Ovary (tissue), 7 donors: ENCODE measurements at regions not wholly inside any gene's neighbourhood (a gene's known extent, or its start where the extent isn't known, plus 50 kb on each side); places are given as distances from the start of the nearest gene placed in this dataset.

ENCODE experiments used
- DNase-seq, 5 donors: peaks; one replicate each; pipeline ENCODE4 v3.0.0-alpha.2; 2019 to 2020
- H3K27ac ChIP-seq, 2 donors: fragments of 200-600 bp; one replicate each; pipeline versions ENCODE4 v1.5.1 to v1.8.0; 2019 to 2022
- H3K27me3 ChIP-seq: fragments of 200-600 bp; one replicate; pipeline ENCODE4 v1.8.0; 2022
- H3K36me3 ChIP-seq: fragments of 200-600 bp; sonication (generic); one replicate; pipeline ENCODE4 v1.5.1; 2019
- H3K4me1 ChIP-seq: one replicate; pipeline ENCODE4 v1.8.1; 2013; ENCODE audit warnings: mild to moderate bottlenecking, moderate library complexity; ENCODE audit not compliant: insufficient read depth
- H3K4me3 ChIP-seq: fragments of 200-600 bp; sonication (generic); one replicate; pipeline ENCODE4 v1.5.1; 2017
- H3K9me3 ChIP-seq, 2 donors: fragments of 200-600 bp in 1 of 2; sonication (generic) in 1 of 2; one replicate each; pipeline versions ENCODE4 v1.5.1 to v1.8.1; 2013 to 2019; ENCODE audit warnings: mild to moderate bottlenecking in 1 of 2, moderate library complexity in 1 of 2
- CTCF ChIP-seq, 3 donors: fragments of 450-650 bp in 2 of 3; fragments of 200-600 bp in 1 of 3; IDR thresholded peaks; one replicate each; pipeline versions ENCODE4 v1.5.1 to v1.8.0; 2016 to 2022; ENCODE audit warnings: antibody characterized with exemption in 3 of 3, mild to moderate bottlenecking in 1 of 3
- EP300 ChIP-seq: sonication (generic); formaldehyde crosslinking; IDR thresholded peaks from one replicate; pipeline ENCODE4 v1.6.1; 2017; ENCODE audit warnings: antibody characterized with exemption
- POLR2A ChIP-seq: fragments of 450-650 bp; IDR thresholded peaks from one replicate; pipeline ENCODE4 v1.6.1; 2017; ENCODE audit warnings: antibody characterized with exemption, mild to moderate bottlenecking, moderate library complexity
- WGBS, 3 donors: extraction: QIAGEN DNeasy Blood & Tissue Kit in 1 of 3; methylation state at CpG; one replicate each; pipeline versions ENCODE4 v1.1.5 to v1.1.7; 2013 to 2017; 5-methylcytosine and 5-hydroxymethylcytosine counted together
- intact Hi-C, 4 donors: fragments of 100-400 bp; cut with DNase I; formaldehyde crosslinking; loops; one replicate each; pipeline versions ENCODE4 v1.11.0 to v1.15.1; 2022 to 2023
- donor health status: DM: no; HTN: no; CAD: no; lungs with moderate emphysema.
- donor health status: DM: no; HTN: no; CAD: no.
- donor health status: Bipolar disorder and iron deficiency.
- donor health status: DM: no; HTN: no; CAD: no.
- donor health status: DM: yes; HTN: yes; CAD: no.

- Histone ChIP-seq H3K27me3 (no peaks in the 10 kb centered on the region), H3K9me3 (no peaks in the 10 kb centered on the region), H3K27ac (no peak overlapping the region), H3K4me1 (no peaks in the 10 kb centered on the region), H3K4me3 (no peak overlapping the region), H3K36me3 (no peaks in the 10 kb centered on the region)
- no peak for DNase-seq
- intact Hi-C loops, result no loop called here
- TF ChIP-seq POLR2A (no peak), CTCF (IDR thresholded peaks at IDR 0.05) (no peak), EP300 (no peak)
- 32 to 36% (median 34%) methylated on average over 1 of the region's 1 CpG for WGBS, 3 donors
These were observed 87.5 kb upstream of the CADPS start for GRCh38 chr3:62962714-62963113.

- Histone ChIP-seq H3K4me1 (no peaks in the 10 kb centered on the region), H3K9me3 (no peaks in the 10 kb centered on the region), H3K36me3 (no peaks in the 10 kb centered on the region), H3K27me3 (no peaks in the 10 kb centered on the region), H3K4me3 (no peak overlapping the region), H3K27ac (no peak overlapping the region)
- DNase-seq, result no peak
- intact Hi-C loops, result no loop called here
- TF ChIP-seq CTCF (IDR thresholded peaks at IDR 0.05) (no peak), EP300 (no peak), POLR2A (no peak)
- 71 to 79% (median 76%) methylated on average over 2 of the region's 2 CpGs for WGBS, 3 donors
These were observed 90.1 kb upstream of the CADPS start for GRCh38 chr3:62965311-62965710.

- TF ChIP-seq POLR2A (no peak), CTCF (IDR thresholded peaks at IDR 0.05) (no peak), EP300 (no peak)
- Histone ChIP-seq H3K36me3 (no peaks in the 10 kb centered on the region), H3K4me3 (no peak overlapping the region), H3K27me3 (no peaks in the 10 kb centered on the region), H3K27ac (no peak overlapping the region), H3K4me1 (no peaks in the 10 kb centered on the region), H3K9me3 (no peaks in the 10 kb centered on the region)
- 83 to 89% (median 86%) methylated on average over 3 of the region's 3 CpGs for WGBS, 3 donors
- DNase-seq, result no peak
- intact Hi-C loops, result no loop called here
These were observed 92.9 kb upstream of the CADPS start for GRCh38 chr3:62968128-62968527.

GRCh38 chr3:62970648-62971047, 95.4 kb upstream of the CADPS start:
- no peaks in the 10 kb centered on the region for H3K9me3 ChIP-seq
- no peak overlapping the region for H3K4me3 ChIP-seq
- intact Hi-C loops, result no loop called here
- TF ChIP-seq CTCF (IDR thresholded peaks at IDR 0.05) (no peak), EP300 (no peak), POLR2A (no peak)
- H3K27ac ChIP-seq, result no peak overlapping the region
- no peaks in the 10 kb centered on the region for H3K36me3 ChIP-seq
- DNase-seq, result no peak
- 22 to 40% (median 24%) methylated on average over 5 of the region's 5 CpGs for WGBS, 3 donors
- no peaks in the 10 kb centered on the region for H3K27me3 ChIP-seq
- H3K4me1 ChIP-seq, result no peaks in the 10 kb centered on the region

GRCh38 chr3:62975566-62975965, 100.3 kb upstream of the CADPS start:
- Histone ChIP-seq H3K9me3 (no peaks in the 10 kb centered on the region), H3K36me3 (no peaks in the 10 kb centered on the region), H3K4me3 (no peak overlapping the region), H3K27me3 (no peaks in the 10 kb centered on the region), H3K4me1 (no peaks in the 10 kb centered on the region), H3K27ac (no peak overlapping the region)
- intact Hi-C loops, result no loop called here
- 33 to 60% (median 56%) methylated on average over 1 of the region's 1 CpG for WGBS, 3 donors
- no peak for DNase-seq
- no peak for TF ChIP-seq EP300
- no peak for TF ChIP-seq CTCF (IDR thresholded peaks at IDR 0.05)
- no peak for TF ChIP-seq POLR2A
